Body of pancreas (tissue), 4 donors: ENCODE measurements at regions not wholly inside any gene's neighbourhood (a gene's known extent, or its start where the extent isn't known, plus 50 kb on each side); places are given as distances from the start of the nearest gene placed in this dataset.

Source experiments
- ATAC-seq: fragments of 150-250 bp; one replicate; pipeline ENCODE4 v1.9.1; 2016
- DNase-seq, 4 donors: peaks; one replicate each; pipeline ENCODE4 v3.0.0-alpha.2; 2019
- H3K27ac ChIP-seq, 4 donors: fragments of 200-600 bp; sonication (generic); 1 replicate in 3 of 4; 2 replicates in 1 of 4; pipeline versions ENCODE4 v1.5.1 to v1.6.1; 2016 to 2019; ENCODE audit warnings: mild to moderate bottlenecking in 1 of 4, mixed read lengths in 1 of 4, moderate library complexity in 1 of 4
- H3K27me3 ChIP-seq, 2 donors: fragments of 200-600 bp; sonication (generic); one replicate each; pipeline ENCODE4 v1.6.0; 2016; ENCODE audit warnings: mild to moderate bottlenecking in 1 of 2
- H3K36me3 ChIP-seq, 2 donors: fragments of 200-600 bp; sonication (generic); replicated peaks in 1 of 2; 2 replicates each; pipeline ENCODE4 v1.5.1; 2016; ENCODE audit warnings: low read depth in 2 of 2; ENCODE audit not compliant: insufficient read depth in 1 of 2
- H3K4me1 ChIP-seq: fragments of 200-600 bp; sonication (generic); one replicate; pipeline ENCODE4 v1.6.0; 2016
- H3K4me3 ChIP-seq, 2 donors: fragments of 200-600 bp; sonication (generic); 1 replicate in 1 of 2; 2 replicates in 1 of 2; pipeline ENCODE4 v1.5.1; 2016 to 2019
- H3K9me3 ChIP-seq, 3 donors: fragments of 200-600 bp; sonication (generic); 1 replicate in 2 of 3; 2 replicates in 1 of 3; pipeline ENCODE4 v1.5.1; 2016
- POLR2A ChIP-seq, 3 donors: fragments of 450-650 bp; IDR thresholded peaks; one replicate each; pipeline ENCODE4 v1.6.1; 2016; ENCODE audit warnings: antibody characterized with exemption in 3 of 3, mild to moderate bottlenecking in 2 of 3
- WGBS, 2 donors: methylation state at CpG; one replicate each; pipeline ENCODE4 v1.1.5; 2017; 5-methylcytosine and 5-hydroxymethylcytosine counted together
- intact Hi-C: fragments of 100-400 bp; cut with DNase I; formaldehyde crosslinking; loops from one replicate; pipeline ENCODE4 v1.15.1; 2023
- TF ChIP-seq, protein P1 (sequence below), 7 experiments: fragments of 450-650 bp in 4 of 7; fragments of 200-600 bp in 3 of 7; sonication (generic) in 3 of 7; IDR thresholded peaks; one replicate each; pipeline ENCODE4 v1.5.1; 2016 to 2019; ENCODE audit warnings: antibody characterized with exemption in 7 of 7

DNA sequence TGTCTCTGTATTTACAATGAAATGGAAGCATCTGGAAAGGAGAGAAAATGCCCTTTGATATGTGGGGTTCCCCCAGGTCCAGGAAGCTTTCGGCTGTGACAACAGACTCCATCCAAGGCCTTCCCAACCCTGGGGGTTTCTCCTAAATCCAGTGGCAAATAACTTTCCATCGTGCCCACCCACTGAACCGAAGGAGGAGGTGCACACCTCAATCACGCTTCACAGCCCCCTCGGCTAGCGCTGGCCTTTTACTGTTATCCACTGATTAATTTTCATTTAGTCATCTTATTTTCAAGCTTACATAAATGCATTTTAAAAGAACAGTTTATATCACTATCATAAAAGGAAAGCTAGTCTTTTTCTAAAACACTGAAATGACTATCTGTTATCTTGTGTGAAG is 286.8 kb upstream of the ZMIZ1 start:
- H3K36me3 ChIP-seq: no peaks in the 10 kb centered on the region
- H3K4me1 ChIP-seq: peaks cover 24% of the 10 kb centered on the region
- H3K27me3 ChIP-seq: no peaks in the 10 kb centered on the region
- H3K9me3 ChIP-seq: no peaks in the 10 kb centered on the region
- 80 to 91% methylated on average over 6 of the region's 6 CpGs for WGBS, 2 donors
- intact Hi-C loops: no loop called here
- no peak overlapping the region for H3K4me3 ChIP-seq
- ATAC-seq (no peak), DNase-seq (no peak)
- no peak for TF ChIP-seq POLR2A (IDR thresholded peaks at IDR 0.05)
- TF ChIP-seq, protein P1, sequence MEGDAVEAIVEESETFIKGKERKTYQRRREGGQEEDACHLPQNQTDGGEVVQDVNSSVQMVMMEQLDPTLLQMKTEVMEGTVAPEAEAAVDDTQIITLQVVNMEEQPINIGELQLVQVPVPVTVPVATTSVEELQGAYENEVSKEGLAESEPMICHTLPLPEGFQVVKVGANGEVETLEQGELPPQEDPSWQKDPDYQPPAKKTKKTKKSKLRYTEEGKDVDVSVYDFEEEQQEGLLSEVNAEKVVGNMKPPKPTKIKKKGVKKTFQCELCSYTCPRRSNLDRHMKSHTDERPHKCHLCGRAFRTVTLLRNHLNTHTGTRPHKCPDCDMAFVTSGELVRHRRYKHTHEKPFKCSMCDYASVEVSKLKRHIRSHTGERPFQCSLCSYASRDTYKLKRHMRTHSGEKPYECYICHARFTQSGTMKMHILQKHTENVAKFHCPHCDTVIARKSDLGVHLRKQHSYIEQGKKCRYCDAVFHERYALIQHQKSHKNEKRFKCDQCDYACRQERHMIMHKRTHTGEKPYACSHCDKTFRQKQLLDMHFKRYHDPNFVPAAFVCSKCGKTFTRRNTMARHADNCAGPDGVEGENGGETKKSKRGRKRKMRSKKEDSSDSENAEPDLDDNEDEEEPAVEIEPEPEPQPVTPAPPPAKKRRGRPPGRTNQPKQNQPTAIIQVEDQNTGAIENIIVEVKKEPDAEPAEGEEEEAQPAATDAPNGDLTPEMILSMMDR (IDR thresholded peaks at IDR 0.05): no peak
- no peak overlapping the region for H3K27ac ChIP-seq

- H3K36me3 ChIP-seq: no peaks in the 10 kb centered on the region
- intact Hi-C loops: no loop called here
- peaks cover 24% of the 10 kb centered on the region for H3K4me1 ChIP-seq
- 95 to 96% methylated on average over 4 to 6 of the region's 6 CpGs for WGBS, 2 donors
- H3K27ac ChIP-seq: no peak overlapping the region
- DNase-seq: no peak
- TF ChIP-seq POLR2A (IDR thresholded peaks at IDR 0.05): no peak
- TF ChIP-seq, protein P1 (IDR thresholded peaks at IDR 0.05): no peak
- no peaks in the 10 kb centered on the region for H3K27me3 ChIP-seq
- H3K9me3 ChIP-seq: no peaks in the 10 kb centered on the region
- no peak overlapping the region for H3K4me3 ChIP-seq
- no peak for ATAC-seq
Observed at GRCh38 chr10:78782441-78782840, 286.3 kb upstream of the ZMIZ1 start.

GRCh38 chr10:78783753-78784152 is 285.0 kb upstream of the ZMIZ1 start:
- no peak for DNase-seq
- ATAC-seq: no peak
- Histone ChIP-seq H3K4me1 (peaks cover 16% of the 10 kb centered on the region), H3K36me3 (no peaks in the 10 kb centered on the region), H3K9me3 (no peaks in the 10 kb centered on the region), H3K4me3 (no peak overlapping the region), H3K27me3 (no peaks in the 10 kb centered on the region), H3K27ac (no peak overlapping the region)
- TF ChIP-seq, protein P1 (IDR thresholded peaks at IDR 0.05): no peak
- no peak for TF ChIP-seq POLR2A (IDR thresholded peaks at IDR 0.05)
- intact Hi-C loops: no loop called here
- WGBS, 2 donors: 93 to 94% methylated on average over 3 of the region's 3 CpGs

GRCh38 chr10:78784546-78784945 is 284.2 kb upstream of the ZMIZ1 start:
- Histone ChIP-seq H3K4me3 (no peak overlapping the region), H3K4me1 (peaks cover 9% of the 10 kb centered on the region), H3K27me3 (no peaks in the 10 kb centered on the region), H3K9me3 (no peaks in the 10 kb centered on the region), H3K27ac (no peak overlapping the region), H3K36me3 (no peaks in the 10 kb centered on the region)
- no peak for ATAC-seq
- intact Hi-C loops: no loop called here
- DNase-seq: no peak
- WGBS, 2 donors: 65 to 74% methylated on average over 3 of the region's 3 CpGs
- TF ChIP-seq POLR2A (IDR thresholded peaks at IDR 0.05): no peak
- TF ChIP-seq, protein P1 (IDR thresholded peaks at IDR 0.05): no peak

DNA sequence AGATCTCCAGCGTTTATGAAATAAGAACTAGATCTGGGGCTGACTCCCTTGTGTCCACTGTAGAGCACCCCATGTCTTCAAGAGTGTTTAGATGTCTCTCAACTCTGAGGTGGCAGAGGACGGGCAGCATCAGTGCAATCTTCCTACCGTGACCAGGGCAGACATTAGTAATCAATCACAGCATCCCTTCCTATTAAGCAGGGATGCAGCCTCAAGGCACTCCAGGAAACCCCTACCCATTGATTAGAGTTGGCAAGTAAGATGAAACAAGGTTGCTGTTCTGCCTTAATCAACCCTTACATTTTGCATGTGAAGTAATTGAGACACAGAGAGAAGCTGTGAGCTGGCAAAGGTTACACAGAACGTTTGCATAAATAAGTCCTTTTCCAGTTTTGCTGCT is 283.7 kb upstream of the ZMIZ1 start:
- intact Hi-C loops: no loop called here
- 83% methylated on average over 4 of the region's 4 CpGs for WGBS, 2 donors
- TF ChIP-seq, protein P1 (IDR thresholded peaks at IDR 0.05): no peak
- no peak for TF ChIP-seq POLR2A (IDR thresholded peaks at IDR 0.05)
- H3K4me1 ChIP-seq: peaks cover 9% of the 10 kb centered on the region
- H3K27ac ChIP-seq: no peak overlapping the region
- H3K4me3 ChIP-seq: no peak overlapping the region
- no peaks in the 10 kb centered on the region for H3K36me3 ChIP-seq
- DNase-seq (no peak), ATAC-seq (no peak)
- H3K27me3 ChIP-seq: no peaks in the 10 kb centered on the region
- H3K9me3 ChIP-seq: no peaks in the 10 kb centered on the region
